ENCODE measurements at regions not wholly inside any gene's neighbourhood (a gene's known extent, or its start where the extent isn't known, plus 50 kb on each side); places are given as distances from the start of the nearest gene placed in this dataset.

DNA sequence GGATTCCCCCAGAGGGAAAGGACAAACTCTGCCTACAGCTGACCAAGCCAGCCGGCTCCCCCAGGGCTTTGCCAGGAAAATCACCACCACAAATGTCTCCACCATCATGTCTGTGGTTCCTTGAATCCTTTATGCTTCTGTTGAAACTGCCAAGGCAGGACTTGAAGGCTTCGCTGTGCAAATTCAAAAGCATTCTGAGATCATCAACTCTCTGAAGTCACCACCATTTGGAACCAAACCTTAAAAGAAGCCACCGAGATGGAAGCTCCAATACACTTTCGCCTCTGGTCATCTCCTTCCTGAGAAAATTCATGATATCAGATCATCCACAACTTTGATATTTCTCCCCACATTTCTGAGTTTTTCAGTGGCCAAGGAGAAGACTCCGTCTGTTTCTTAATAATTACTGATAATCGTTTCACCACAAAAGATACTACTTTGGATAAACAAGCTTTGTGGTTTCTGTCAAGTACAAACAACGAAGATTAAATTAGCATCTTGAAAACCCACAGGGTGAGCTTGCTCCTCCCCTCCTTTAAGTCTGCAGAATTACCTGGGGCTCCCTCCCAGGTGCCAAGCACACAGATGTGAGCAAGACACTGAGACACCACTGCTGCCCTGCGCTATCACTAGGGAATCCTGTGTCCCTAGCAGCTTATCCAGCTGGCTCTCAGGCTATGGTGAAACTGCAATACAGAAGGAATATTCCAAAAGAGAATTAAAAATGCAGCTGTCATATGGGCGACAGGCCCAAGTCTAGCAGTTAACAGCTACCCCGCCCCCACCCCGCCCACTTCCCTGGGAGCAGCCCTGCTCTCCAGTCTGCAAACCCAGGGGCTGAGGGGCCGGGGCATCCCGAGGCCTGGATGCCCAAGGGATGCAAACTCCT, 125.0 kb upstream of the TBL1X start:
- in situ Hi-C loops (cut with HindIII; ENCODE audit: low sequenced_read_pairs) = no loop called here

DNA sequence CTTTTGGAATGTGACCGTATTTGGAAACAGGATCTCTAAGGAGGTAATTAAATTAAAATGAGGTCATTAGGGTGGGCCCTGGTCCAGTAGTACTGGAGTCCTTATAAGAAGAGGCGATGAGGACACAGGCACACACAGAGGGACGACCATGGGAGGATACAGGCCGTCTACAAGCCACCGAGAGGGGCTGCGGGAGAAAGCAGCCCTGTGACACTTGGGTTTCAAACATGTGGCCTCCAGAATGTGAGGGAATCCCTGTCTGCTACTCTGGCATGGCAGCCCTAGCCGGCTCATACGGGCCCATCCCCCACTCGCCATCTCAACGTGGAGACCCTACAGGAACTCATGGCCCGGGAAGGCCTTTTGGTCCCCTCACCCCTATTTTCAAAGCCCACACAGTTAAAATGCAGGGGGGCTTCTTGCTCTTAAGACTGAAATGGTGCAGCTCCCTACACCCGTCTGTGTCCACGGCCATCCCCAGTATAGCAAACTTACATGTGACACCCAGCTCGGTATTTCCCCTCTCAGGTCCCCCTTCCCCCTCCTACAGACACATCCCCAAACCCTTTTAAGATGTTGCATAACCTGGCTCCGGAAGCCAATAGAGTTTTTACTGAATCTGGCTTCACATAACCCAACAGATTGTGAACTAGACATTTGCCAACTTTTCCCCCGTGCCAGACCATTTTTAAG, 124.1 kb upstream of the TBL1X start:
- in situ Hi-C loops (cut with HindIII; ENCODE audit: low sequenced_read_pairs) = no loop called here

DNA sequence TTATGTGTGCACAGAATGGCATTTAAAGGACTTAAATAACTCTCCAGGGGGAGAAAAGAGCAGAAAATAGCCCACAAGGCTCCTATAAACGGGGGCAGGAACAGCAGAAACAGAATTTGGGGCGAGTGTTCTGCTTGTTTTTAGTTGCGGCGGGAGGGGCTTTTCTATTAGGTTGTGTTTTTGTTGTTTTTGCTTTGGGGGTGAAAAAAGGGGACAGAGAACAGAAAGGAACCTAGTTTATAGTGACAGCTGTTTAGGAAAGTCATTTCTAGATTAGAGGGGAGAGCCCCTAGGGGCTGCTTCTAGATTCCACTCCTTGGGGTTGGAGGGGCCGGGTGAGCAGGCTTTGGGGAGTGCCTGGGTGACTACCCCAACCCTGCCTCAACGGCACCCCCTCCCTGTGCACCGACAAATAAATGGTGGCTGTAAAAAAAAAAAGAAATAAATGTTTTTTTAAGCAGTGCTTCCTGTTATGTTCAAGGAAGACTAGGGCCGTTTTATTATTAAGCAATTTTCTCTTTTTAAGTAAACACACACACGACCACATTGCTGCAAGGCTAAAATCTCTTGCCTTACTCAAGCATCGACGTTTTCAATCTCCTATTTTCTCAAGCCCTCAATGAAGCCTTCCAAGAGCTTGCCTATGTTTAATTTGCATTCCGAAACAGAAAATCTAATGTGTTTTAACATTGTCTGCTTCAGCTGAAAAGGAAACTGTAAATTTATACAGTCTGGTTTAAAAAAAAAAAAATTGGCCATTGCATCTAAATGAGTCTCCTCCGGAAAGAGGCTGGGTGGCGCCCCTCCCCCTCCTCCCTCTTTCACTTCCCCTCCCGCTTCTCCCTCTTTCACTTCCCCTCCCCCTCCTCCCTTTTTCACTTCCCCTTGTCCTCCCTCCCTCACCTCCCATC, 123.3 kb upstream of the TBL1X start:
- in situ Hi-C loops (cut with HindIII; ENCODE audit: low sequenced_read_pairs) = no loop called here

DNA sequence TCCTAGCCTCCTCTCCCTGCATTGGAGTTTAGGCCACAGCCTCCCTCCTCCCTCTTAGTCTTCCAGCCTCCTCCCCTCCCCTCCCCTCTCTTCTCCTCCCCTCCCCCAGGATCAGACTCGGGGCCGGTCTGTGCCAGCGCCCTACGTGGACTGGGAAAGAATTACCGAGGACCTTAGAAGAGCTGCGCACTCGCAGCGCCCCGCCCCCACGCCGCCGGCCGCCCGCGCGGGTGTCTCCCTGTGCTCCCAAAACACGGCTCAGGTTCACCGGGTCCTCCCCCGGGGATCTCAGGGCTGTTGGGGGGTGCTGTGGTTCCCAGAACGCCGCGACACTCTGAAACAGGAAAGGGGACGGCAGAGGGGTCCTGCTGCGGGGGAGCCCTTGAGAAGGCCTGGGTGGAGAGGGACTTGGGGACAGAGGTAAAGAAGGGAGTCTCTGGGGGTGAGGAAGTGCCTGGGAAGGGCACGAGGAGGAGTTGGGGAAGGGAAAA, 122.3 kb upstream of the TBL1X start:
- in situ Hi-C loops (cut with HindIII; ENCODE audit: low sequenced_read_pairs) = no loop called here

DNA sequence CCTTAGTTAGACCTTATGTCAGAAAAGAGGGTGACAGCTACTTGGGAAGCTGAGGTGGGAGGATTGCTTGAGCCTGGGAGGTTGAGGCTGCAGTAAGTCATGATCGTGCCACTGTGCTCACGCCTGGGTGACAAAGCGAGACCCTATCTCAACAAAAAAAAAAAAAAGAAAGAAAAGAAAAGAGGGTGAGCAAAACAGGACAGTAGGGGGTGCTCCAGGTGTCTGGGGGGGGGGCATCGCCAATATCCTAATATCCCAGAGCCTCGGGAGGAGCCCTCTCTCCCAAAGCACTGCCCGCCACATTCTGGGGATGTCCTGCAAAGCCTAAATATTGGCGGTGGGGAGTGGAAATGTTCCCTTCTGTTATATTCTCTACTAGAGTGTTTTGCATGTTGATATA, 120.9 kb upstream of the TBL1X start:
- in situ Hi-C loops (cut with HindIII; ENCODE audit: low sequenced_read_pairs) = no loop called here

DNA sequence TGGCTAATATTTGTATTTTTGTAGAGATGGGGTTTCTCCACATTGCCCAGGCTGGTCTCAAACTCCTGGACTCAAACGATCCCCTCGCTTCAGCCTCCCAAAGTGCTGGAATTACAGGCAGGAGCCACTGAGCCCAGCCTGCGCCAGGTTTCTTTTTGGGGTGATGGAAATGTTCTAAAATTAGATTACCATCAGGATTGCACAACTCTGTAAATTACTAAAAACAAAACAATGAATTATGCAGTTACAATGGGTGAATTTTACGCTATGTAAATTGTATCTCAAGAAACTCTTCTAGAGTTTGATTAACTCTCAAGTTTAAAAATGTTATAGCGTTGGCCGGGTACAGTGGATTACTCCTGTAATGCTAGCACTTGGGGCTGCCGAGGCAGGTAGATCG, 118.9 kb upstream of the TBL1X start:
- in situ Hi-C loops (cut with HindIII; ENCODE audit: low sequenced_read_pairs) = no loop called here

DNA sequence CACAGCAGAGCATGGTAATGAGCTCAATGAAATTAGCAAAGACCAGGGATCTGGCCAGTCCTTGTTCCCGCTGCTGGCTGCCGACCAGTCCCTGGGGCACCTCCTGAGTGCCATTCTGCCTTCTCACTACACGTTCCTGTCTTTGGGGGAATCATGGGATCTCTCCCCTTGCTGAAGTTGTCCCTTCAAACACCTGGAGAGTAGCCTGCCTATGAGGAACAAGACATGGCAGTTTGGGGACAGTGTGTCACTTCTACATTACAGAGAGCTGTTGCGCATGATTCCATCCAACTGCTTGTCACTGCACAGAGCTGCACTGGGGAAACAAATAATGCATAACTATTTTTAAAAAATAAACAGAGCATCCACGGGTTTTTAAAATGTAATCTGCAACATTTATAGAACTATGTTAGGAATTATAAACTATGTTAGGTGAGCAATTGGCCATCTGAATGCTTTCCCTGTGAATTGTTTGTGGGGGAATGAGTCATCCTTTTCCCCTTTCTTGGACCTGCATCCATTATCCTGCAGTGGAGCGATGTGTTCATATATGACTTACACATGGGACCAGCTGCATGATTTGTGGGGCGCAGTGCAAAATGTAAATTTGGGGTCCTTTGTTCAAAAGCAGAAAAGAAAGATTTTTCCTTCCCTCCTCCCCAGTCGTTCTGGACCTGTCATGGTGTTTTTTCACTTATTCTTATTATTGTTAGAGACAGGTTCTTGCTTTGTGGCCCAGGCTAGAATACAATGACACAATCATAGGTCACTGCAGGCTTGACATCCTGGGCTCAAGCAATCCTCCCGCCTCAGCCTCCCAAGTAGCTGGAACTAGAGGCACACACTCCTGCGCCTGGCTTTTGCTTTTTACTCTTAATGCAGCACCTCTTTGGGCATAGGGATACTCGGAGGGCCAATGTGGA, 115.0 kb upstream of the TBL1X start:
- in situ Hi-C loops (cut with HindIII; ENCODE audit: low sequenced_read_pairs) = no loop called here

DNA sequence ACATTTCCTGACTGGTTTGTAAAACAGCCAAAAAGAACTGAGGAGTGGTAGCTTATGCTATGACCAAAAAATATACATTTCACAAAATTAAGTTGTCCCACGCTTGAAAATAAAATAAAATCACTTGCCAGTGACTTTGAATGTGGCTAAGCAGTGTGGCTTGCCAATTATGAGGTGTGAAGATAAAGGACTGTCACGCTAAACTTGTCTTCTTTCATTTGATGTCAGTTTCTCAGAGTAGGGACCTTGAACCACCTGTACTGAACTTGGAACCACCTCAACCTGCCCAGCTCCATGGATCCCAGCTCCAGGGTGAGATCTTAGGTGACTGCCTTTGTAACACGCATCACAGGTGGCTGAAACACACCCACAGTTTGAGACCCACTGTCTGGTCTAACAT, 113.7 kb upstream of the TBL1X start:
- in situ Hi-C loops (cut with HindIII; ENCODE audit: low sequenced_read_pairs) = no loop called here

DNA sequence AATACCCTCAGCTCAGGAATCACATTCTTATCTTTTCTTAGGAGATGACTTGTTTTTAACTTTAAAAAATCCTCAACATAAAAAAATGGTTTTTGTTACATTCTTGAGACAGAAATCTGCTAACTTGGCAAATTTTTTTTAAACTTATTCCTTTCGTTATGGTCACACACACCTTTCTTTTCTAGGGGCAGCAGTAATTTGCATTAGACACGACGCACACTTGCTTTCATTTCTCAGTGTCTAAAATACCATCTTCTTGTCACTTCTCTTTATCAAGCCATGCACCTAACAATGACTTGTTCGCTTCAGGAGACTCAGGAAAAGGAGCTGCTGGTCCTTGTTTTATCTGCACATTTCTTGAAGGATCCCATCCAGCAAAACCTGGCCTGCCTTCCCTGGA, 112.6 kb upstream of the TBL1X start:
- in situ Hi-C loops (cut with HindIII; ENCODE audit: low sequenced_read_pairs) = no loop called here

DNA sequence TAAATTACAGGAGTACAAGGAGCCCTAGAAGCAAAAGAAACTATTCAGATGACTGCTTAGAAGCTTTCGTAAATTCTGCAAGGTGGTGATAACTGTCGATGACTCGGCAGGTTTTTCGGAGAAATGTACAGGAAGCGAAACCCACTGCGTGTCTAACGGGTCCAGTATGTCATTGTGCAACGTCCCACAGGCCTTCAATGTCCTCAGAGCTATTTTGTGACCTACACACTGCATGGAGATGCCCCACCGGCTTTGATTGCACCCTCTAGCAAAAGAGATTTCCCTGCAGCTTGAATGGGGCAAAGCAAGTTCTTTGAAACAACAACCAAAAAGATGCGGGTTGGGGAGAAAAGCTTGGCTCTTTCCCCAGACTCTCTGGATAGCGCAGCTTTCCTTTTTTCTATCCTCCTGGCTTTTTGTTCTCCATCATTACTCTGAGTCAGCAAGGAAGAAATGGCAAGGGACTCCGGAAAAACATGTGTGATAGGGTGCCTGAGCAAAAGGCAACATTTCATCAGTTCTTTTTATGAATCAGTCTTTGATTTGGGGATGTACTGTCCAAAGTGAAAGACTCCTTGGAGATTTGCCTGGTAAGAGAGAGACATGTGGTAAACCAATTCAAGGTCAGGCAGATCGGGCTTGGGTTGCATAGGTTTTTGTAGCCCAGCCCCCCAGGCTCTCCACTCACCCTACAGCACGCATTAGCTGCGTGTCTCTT, 112.0 kb upstream of the TBL1X start:
- in situ Hi-C loops (cut with HindIII; ENCODE audit: low sequenced_read_pairs) = no loop called here

DNA sequence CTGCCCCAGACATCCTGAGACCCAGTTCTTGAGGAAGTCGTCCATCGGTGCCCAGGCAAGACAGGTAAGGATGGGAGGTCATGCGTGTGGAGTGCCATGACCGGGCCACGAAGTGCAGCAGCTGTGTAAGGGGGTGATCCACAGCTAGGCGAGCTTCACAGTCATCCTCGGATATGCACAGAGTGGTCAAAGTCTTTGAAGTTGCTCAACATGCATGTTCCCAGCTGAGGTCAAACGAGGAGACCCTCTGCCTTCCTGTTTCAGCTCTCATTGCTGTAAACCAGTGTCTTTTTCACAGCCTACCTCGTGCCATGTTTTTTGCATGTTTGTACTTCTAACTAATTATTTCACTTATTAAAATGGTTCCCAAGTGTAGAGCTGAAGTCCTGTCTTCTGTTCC, 109.9 kb upstream of the TBL1X start:
- in situ Hi-C loops (cut with HindIII; ENCODE audit: low sequenced_read_pairs) = no loop called here

DNA sequence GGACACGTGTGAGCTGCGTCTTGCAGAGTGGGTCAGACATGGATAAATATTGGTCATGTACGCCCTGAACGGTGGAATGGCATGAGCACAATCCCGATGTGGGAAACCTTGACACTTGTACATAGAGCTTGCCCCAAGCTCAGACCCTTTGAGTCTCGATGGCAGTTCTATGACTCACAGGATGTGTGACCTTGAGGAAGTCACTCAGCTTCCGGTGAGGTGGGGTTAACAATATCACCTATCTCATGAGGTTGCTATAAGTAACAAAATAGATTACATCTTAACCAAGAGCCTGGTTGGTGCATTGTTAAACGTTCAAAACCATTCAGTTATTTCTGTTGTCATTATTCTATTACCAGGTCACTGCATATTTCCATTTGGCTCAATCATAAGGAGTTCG, 109.1 kb upstream of the TBL1X start:
- in situ Hi-C loops (cut with HindIII; ENCODE audit: low sequenced_read_pairs) = no loop called here

DNA sequence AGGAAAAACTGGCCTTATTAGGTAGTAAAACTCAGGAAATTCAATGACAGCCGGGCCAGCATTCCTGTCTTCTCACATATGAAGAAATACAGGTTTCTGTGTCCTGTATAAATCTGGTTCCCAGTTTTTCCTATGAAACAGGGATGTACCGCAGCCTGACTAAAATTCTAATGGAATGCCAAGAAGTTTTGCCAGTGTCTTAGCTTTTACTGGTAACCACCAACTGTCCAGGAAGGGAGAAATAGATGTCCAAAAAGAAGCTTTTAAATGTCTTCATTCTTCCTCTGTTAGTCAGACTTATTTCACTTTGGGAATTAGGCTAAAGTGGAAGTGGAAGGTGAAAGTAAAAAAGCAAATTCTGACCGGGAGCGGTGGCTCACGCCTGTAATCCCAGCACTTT, 108.0 kb upstream of the TBL1X start:
- in situ Hi-C loops (cut with HindIII; ENCODE audit: low sequenced_read_pairs) = no loop called here

DNA sequence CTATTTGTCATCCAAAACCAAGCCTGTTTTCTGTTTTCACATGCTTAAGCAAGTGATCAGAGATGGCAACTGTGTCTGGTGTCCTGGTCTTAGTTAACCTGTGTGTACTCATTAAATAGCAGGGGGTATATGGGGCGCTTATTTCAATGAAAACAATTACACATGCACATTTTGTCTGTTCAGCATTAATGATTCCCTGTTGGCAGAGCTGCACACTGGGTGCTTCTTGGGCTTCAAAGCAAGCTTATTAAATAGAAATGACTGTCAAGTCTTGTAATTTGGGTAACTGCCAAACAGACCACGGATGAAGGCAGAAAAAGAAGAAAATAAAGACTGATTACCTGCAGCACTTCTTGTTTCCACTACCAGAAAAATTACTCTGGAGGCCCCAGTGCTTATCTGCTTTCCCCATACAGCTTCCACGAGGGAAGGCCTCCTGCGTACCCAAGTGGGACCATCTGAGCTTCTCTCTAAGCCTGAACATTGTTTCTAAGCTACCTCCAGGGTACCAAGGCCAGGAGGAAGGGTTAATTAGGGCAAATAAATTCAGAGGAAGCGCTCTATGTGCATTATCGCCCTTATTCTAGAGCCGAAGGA, 107.2 kb upstream of the TBL1X start:
- in situ Hi-C loops (cut with HindIII; ENCODE audit: low sequenced_read_pairs) = no loop called here

DNA sequence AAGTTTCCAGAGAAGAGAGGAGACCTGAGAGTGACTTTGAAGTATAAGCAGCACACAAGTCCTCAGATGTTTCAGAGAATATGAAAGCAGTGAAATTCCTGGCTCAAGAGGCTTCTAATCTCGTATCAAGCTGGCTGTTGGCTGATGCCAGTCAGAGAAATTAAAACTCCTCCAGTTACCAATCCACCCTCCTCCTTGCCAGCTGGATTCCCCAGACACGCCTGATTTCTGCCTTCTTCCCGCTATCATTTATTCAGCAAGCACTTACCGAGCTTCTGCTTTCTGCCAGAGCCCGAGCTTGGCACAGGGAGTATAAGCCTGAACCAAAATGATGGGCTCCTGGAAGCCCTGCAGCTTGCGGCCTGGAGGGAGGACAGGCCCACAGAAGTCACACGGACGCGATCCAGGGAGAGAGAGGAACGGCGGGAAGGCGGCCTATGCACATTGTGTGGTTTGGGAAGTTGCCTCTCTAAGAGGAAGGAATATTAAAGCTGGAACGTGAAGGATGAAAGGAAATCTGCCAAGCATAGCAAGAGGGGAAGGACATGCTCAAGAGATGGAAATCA, 102.4 kb upstream of the TBL1X start:
- in situ Hi-C loops (cut with HindIII; ENCODE audit: low sequenced_read_pairs) = no loop called here

DNA sequence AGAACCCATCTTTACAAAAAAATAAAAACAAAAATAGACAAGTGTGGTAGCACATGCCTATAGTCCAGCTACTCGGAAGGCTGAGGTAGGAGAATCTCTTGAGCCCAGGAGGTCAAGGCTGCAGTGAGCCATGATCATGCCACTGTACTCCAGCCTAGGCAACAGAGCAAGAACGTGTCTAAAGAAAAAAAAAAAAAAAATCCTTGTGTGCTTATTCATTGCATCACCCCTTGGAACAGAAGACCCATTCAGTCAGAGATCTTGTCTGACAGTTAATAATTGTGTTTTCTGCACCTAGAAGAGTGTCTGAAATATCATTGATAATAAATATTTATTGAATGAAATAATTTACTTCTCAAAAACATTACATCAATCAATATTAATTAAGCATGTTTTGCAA, 97.4 kb upstream of the TBL1X start:
- in situ Hi-C loops (cut with HindIII; ENCODE audit: low sequenced_read_pairs) = no loop called here

DNA sequence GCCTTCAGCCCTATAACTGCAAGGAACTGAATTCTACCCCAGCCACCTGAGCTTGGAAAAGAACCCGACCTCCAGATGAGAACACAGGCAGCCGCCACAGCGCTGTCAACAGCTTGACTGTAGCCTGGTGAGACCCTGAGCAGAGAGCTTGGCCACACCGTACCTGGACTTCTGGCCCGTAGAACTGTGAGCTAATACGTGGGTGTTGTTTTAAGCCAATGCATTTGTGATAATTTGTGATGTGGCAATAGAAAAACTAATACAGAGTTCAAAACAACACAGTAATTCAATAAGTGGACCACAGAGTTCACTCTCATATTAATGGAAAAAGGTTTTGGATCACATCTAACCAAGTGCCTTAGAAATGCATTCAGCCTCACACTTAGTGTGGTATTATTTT, 96.6 kb upstream of the TBL1X start:
- in situ Hi-C loops (cut with HindIII; ENCODE audit: low sequenced_read_pairs) = no loop called here

DNA sequence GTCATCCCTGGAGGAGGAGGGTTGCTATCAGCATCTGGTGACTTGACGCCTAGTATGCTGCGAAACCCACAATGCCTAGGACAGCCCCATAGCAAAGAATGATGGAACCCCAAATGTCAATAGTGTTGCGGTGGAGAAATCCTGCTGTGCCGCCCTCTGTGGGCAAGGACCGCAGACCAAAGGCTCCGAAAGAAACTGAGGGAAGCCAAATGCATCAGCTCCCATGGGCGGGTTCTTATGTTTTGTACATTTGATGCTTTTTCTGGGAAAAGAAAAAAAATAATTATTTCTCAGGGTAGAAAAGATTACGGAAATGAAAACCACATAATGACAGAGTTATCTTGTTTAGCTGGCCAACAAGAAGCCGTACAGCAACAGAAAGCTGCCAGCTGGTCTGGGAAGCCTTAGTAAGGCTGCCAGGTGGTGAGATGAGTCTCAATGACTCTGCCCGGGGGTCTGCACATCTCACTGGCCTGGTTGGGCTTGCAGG, 95.0 kb upstream of the TBL1X start:
- in situ Hi-C loops (cut with HindIII; ENCODE audit: low sequenced_read_pairs) = no loop called here

DNA sequence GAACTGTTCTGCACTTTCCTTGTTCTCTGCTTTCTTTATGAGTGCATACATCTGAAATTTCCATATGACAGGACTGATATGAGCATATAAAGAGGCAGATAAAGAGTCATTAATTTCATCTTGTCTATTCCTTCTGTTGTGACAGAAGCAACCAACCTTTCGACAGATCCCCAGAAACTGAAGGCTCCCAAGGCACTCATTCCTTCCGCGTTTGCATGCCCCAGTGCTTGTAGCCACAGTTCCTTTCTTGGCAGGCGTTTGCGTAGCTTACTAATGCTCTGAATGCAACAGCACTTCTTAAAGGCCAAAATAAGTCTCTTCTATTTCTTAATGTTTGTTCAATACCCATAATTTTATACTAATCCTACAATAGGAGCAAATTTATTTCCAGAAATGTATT, 94.0 kb upstream of the TBL1X start:
- in situ Hi-C loops (cut with HindIII; ENCODE audit: low sequenced_read_pairs) = no loop called here
